SK-N-SH (cell line): ENCODE measurements at regions not wholly inside any gene's neighbourhood (a gene's known extent, or its start where the extent isn't known, plus 50 kb on each side); places are given as distances from the start of the nearest gene placed in this dataset.

Source experiments
- CTCF ChIP-seq: fragments of 200-600 bp; sonication (generic); IDR thresholded peaks from 2 replicates; pipeline ENCODE4 v1.6.1; 2017; ENCODE audit warnings: antibody characterized with exemption, mild to moderate bottlenecking, moderate library complexity
- FOXJ3 ChIP-seq: sonication (generic); formaldehyde crosslinking; IDR thresholded peaks from 2 replicates; pipeline ENCODE4 v1.5.1; 2020; ENCODE audit warnings: mild to moderate bottlenecking, missing genetic modification reagents
- FOXM1 ChIP-seq: IDR thresholded peaks from 2 replicates; pipeline ENCODE4 v1.4.0; 2012; ENCODE audit warnings: low read depth, mild to moderate bottlenecking
- MXI1 ChIP-seq: IDR thresholded peaks from 2 replicates; pipeline ENCODE4 v1.6.1; 2012; ENCODE audit warnings: mild to moderate bottlenecking, low read depth, low read length, improper control_type of control experiment
- POLR2AphosphoS5 ChIP-seq: IDR thresholded peaks from 2 replicates; pipeline ENCODE4 v1.6.1; 2012; ENCODE audit warnings: low read depth, low read length
- RAD21 ChIP-seq: IDR thresholded peaks from 2 replicates; pipeline ENCODE4 v1.6.1; 2012; ENCODE audit warnings: mild to moderate bottlenecking, low read length
- RCOR1 ChIP-seq: fragments of 150-350 bp; IDR thresholded peaks from 2 replicates; pipeline ENCODE4 v1.6.1; 2017; ENCODE audit warnings: antibody characterized with exemption, low read length
- TEAD4 ChIP-seq: IDR thresholded peaks from 2 replicates; pipeline ENCODE4 v1.4.0; 2012; ENCODE audit warnings: mild to moderate bottlenecking, borderline replicate concordance; ENCODE audit not compliant: insufficient read depth
- YY1 ChIP-seq: IDR thresholded peaks from 2 replicates; pipeline ENCODE4 v1.4.0; 2012; ENCODE audit warnings: low read depth, mild to moderate bottlenecking

DNA sequence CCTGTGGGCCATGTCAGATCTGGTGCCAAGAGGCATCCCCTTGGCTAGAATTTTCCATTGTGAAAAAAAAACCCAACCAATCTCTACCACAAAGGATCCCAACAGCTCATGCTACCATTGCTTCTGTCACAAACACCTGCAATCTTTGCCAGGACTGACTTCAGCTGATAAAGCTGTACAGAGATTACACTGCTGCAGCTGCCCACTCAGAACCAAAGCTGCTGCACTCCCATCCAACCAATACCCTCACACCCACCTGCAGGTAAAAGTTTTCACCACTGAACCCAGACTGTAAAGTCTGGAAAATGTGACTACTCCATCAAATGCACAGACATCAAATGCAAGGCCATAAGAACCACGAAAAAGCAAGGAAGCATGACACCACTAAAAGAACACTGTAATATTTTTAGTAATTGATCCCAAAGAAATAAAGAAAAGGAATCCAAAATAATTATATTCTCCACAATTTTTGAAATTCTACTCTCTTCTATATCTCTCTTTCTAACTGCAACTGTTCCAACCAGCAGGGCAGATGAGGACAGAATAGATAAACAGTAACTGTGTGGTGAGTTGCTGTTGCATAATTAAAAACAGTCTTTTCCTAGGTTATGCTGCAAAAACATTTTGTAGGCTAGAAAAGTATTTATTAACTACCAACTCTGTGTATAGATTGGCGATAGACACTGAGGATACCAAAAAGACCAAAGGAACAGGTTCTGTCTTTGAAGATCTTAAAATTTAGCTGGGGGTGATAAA, 128.0 kb upstream of the MCHR2 start:
- TF ChIP-seq CTCF = no peak
- no peak for TF ChIP-seq POLR2AphosphoS5
- no peak for TF ChIP-seq YY1
- TF ChIP-seq RCOR1 = no peak
- TF ChIP-seq RAD21 = no peak
- no peak for TF ChIP-seq TEAD4
- TF ChIP-seq FOXJ3 (CRISPR knock-in tag) = no peak
- TF ChIP-seq MXI1 = no peak
- no peak for TF ChIP-seq FOXM1
